Astrocyte (in vitro differentiated cells and primary cell): ENCODE measurements at regions not wholly inside any gene's neighbourhood (a gene's known extent, or its start where the extent isn't known, plus 50 kb on each side); places are given as distances from the start of the nearest gene placed in this dataset.

Source experiments
- DNase-seq: peaks from one replicate; pipeline ENCODE4 v3.0.0-alpha.2; 2010; ENCODE audit warnings: low read depth
- FAIRE-seq: peaks from 2 replicates; lab custom pipeline; 2011; peaks lifted over from hg19 to GRCh38; lab: Jason Lieb, UNC
- H2AFZ ChIP-seq: 2 replicates; pipeline ENCODE4 v1.6.0; 2012; ENCODE audit warnings: low read depth, low read length, inconsistent platforms
- H3K27ac ChIP-seq: 2 replicates; pipeline ENCODE4 v1.5.1; 2011; ENCODE audit warnings: low read depth, low read length, inconsistent platforms
- H3K27me3 ChIP-seq: 2 replicates; pipeline ENCODE4 v1.6.0; 2011; ENCODE audit warnings: low read length, inconsistent platforms; ENCODE audit not compliant: insufficient read depth
- H3K36me3 ChIP-seq: 2 replicates; pipeline ENCODE4 v1.5.1; 2011; ENCODE audit warnings: low read length, inconsistent platforms; ENCODE audit not compliant: insufficient read depth
- H3K4me1 ChIP-seq: 2 replicates; pipeline ENCODE4 v1.5.1; 2011; ENCODE audit warnings: low read length, inconsistent platforms; ENCODE audit not compliant: insufficient read depth
- H3K4me2 ChIP-seq: 2 replicates; pipeline ENCODE4 v1.6.0; 2012; ENCODE audit warnings: low read length, inconsistent platforms
- H3K4me3 ChIP-seq: 2 replicates; pipeline ENCODE4 v1.5.1; 2011; ENCODE audit warnings: low read depth, mild to moderate bottlenecking, low read length, inconsistent platforms; ENCODE audit not compliant: insufficient read depth
- H3K79me2 ChIP-seq: 2 replicates; pipeline ENCODE4 v1.6.0; 2012; ENCODE audit warnings: mild to moderate bottlenecking, low read length, inconsistent platforms; ENCODE audit not compliant: insufficient read depth
- H3K9ac ChIP-seq: 2 replicates; pipeline ENCODE4 v1.6.0; 2012; ENCODE audit warnings: mild to moderate bottlenecking, low read length, inconsistent platforms
- H3K9me3 ChIP-seq: 2 replicates; pipeline ENCODE4 v1.5.1; 2012; ENCODE audit warnings: low read depth, mild to moderate bottlenecking, low read length, inconsistent platforms; ENCODE audit not compliant: insufficient read depth
- H4K20me1 ChIP-seq: 2 replicates; pipeline ENCODE4 v1.6.0; 2012; ENCODE audit warnings: low read length, inconsistent platforms; ENCODE audit not compliant: insufficient read depth
- H3K27ac Mint-ChIP-seq: one replicate; pipeline ENCODE4 v1.8.0; 2021; ENCODE audit warnings: mild to moderate bottlenecking, mixed read lengths; ENCODE audit not compliant: unreplicated experiment
- H3K27me3 Mint-ChIP-seq: one replicate; pipeline ENCODE4 v1.8.0; 2021; ENCODE audit warnings: low read depth, mixed read lengths; ENCODE audit not compliant: unreplicated experiment
- H3K36me3 Mint-ChIP-seq: one replicate; pipeline ENCODE4 v1.8.0; 2021; ENCODE audit warnings: low read depth, mixed read lengths; ENCODE audit not compliant: unreplicated experiment
- H3K4me1 Mint-ChIP-seq: one replicate; pipeline ENCODE4 v1.8.0; 2021; ENCODE audit warnings: low read depth, mixed read lengths; ENCODE audit not compliant: unreplicated experiment
- H3K4me3 Mint-ChIP-seq: one replicate; pipeline ENCODE4 v1.8.0; 2021; ENCODE audit warnings: mild to moderate bottlenecking, moderate library complexity, mixed read lengths; ENCODE audit not compliant: unreplicated experiment
- H3K9me3 Mint-ChIP-seq: one replicate; pipeline ENCODE4 v1.8.0; 2021; ENCODE audit warnings: mild to moderate bottlenecking, mixed read lengths; ENCODE audit not compliant: unreplicated experiment
- EZH2 ChIP-seq: IDR thresholded peaks from 2 replicates; pipeline ENCODE4 v1.6.1; 2012; ENCODE audit warnings: mild to moderate bottlenecking, low read length, inconsistent platforms; ENCODE audit not compliant: insufficient read depth
- TF ChIP-seq, protein P1 (sequence below): IDR thresholded peaks from 2 replicates; pipeline ENCODE4 v1.5.1; 2011; ENCODE audit warnings: low read depth, mild to moderate bottlenecking, inconsistent platforms, low read length, moderate library complexity; ENCODE audit not compliant: insufficient read depth

- Mint-ChIP-seq H3K9me3 (peaks cover 10% of the 10 kb centered on the region), H3K4me1 (peaks cover 8% of the 10 kb centered on the region), H3K27me3 (peaks cover 15% of the 10 kb centered on the region), H3K4me3 (no peak overlapping the region), H3K27ac (no peak overlapping the region), H3K36me3 (peaks cover 18% of the 10 kb centered on the region)
- Histone ChIP-seq H3K9ac (no peak overlapping the region), H3K79me2 (no peaks in the 10 kb centered on the region), H4K20me1 (no peaks in the 10 kb centered on the region), H2AFZ (no peak overlapping the region), H3K36me3 (no peaks in the 10 kb centered on the region), H3K9me3 (no peaks in the 10 kb centered on the region), H3K27me3 (no peaks in the 10 kb centered on the region), H3K4me3 (no peak overlapping the region), H3K4me2 (no peak overlapping the region), H3K4me1 (no peaks in the 10 kb centered on the region), H3K27ac (no peak overlapping the region)
- no peak for FAIRE-seq
- TF ChIP-seq, protein P1, sequence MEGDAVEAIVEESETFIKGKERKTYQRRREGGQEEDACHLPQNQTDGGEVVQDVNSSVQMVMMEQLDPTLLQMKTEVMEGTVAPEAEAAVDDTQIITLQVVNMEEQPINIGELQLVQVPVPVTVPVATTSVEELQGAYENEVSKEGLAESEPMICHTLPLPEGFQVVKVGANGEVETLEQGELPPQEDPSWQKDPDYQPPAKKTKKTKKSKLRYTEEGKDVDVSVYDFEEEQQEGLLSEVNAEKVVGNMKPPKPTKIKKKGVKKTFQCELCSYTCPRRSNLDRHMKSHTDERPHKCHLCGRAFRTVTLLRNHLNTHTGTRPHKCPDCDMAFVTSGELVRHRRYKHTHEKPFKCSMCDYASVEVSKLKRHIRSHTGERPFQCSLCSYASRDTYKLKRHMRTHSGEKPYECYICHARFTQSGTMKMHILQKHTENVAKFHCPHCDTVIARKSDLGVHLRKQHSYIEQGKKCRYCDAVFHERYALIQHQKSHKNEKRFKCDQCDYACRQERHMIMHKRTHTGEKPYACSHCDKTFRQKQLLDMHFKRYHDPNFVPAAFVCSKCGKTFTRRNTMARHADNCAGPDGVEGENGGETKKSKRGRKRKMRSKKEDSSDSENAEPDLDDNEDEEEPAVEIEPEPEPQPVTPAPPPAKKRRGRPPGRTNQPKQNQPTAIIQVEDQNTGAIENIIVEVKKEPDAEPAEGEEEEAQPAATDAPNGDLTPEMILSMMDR = no peak
- no peak for TF ChIP-seq EZH2
- no peak for DNase-seq
These were observed 1115.0 kb downstream of the BRD1 start for GRCh38 chr22:48712558-48713271.

DNA sequence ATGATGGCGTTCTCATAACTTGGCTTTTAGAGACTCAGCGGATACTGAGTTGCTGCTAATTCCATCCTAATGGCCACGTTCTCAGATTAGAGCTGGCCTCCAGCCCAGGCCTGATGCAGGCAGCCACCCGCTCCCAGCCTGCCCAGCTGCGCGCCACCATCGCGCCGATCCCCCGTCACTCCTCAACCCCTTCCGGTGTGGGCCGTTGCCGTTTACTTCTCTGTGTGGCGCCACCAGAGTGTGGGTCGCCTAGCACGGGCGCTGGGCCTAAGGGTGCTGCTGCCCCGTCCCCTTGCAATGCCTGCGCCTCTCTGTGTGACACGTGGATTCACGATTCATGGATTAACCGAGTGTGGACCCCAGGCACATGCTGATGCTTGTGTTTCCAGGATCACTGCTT, 1116.0 kb downstream of the BRD1 start:
- DNase-seq (no peak), FAIRE-seq (no peak)
- H3K79me2 ChIP-seq = no peaks in the 10 kb centered on the region
- no peak overlapping the region for H3K4me3 Mint-ChIP-seq
- TF ChIP-seq EZH2 = no peak
- TF ChIP-seq, protein P1 = no peak
- peaks cover 10% of the 10 kb centered on the region for H3K9me3 Mint-ChIP-seq
- no peaks in the 10 kb centered on the region for H3K4me1 ChIP-seq
- H3K9me3 ChIP-seq = no peaks in the 10 kb centered on the region
- H3K4me1 Mint-ChIP-seq = no peaks in the 10 kb centered on the region
- H3K27ac ChIP-seq = no peak overlapping the region
- H3K4me3 ChIP-seq = no peak overlapping the region
- H3K27me3 ChIP-seq = no peaks in the 10 kb centered on the region
- peaks cover 18% of the 10 kb centered on the region for H3K36me3 Mint-ChIP-seq
- no peak overlapping the region for H3K27ac Mint-ChIP-seq
- no peak overlapping the region for H2AFZ ChIP-seq
- H4K20me1 ChIP-seq = no peaks in the 10 kb centered on the region
- H3K36me3 ChIP-seq = no peaks in the 10 kb centered on the region
- H3K27me3 Mint-ChIP-seq = peaks cover 11% of the 10 kb centered on the region
- H3K9ac ChIP-seq = no peak overlapping the region
- no peak overlapping the region for H3K4me2 ChIP-seq

DNA sequence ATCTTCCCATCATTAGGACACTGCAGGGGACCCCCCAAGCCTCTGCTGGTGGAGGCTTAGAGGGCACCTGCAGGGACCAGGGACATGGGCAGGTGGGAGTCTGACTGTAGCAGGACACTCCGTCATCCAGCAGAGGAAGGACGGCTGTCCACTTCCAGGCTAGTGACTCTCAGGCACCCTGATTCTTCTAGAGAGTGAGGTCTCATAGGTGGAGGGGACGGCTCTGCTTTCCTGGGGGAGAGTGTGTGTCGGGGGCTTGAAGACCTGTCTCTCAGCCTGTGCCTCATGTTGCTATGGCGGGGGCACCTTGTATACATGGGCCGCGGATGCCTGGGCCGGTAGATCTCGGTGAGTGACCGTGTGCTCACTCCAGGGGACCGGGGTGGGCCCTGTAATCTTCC, 1116.6 kb downstream of the BRD1 start:
- TF ChIP-seq, protein P1 = no peak
- no peak for TF ChIP-seq EZH2

More for the DNA sequence above, 1116.6 kb downstream of the BRD1 start:
- Mint-ChIP-seq H3K27ac (no peak overlapping the region), H3K9me3 (peaks cover 3% of the 10 kb centered on the region), H3K4me3 (no peak overlapping the region), H3K27me3 (peaks cover 11% of the 10 kb centered on the region), H3K4me1 (no peaks in the 10 kb centered on the region), H3K36me3 (peaks cover 18% of the 10 kb centered on the region)
- Histone ChIP-seq H3K79me2 (no peaks in the 10 kb centered on the region), H3K27ac (no peak overlapping the region), H3K9ac (no peak overlapping the region), H3K4me3 (no peak overlapping the region), H3K36me3 (no peaks in the 10 kb centered on the region), H4K20me1 (no peaks in the 10 kb centered on the region), H2AFZ (no peak overlapping the region), H3K9me3 (no peaks in the 10 kb centered on the region), H3K4me1 (no peaks in the 10 kb centered on the region), H3K4me2 (no peak overlapping the region), H3K27me3 (no peaks in the 10 kb centered on the region)
- no peak for DNase-seq
- no peak for FAIRE-seq
